Gastrocnemius medialis (tissue), 4 donors: ENCODE measurements at regions not wholly inside any gene's neighbourhood (a gene's known extent, or its start where the extent isn't known, plus 50 kb on each side); places are given as distances from the start of the nearest gene placed in this dataset.

Source experiments
- ATAC-seq, 2 donors: fragments of 150-250 bp; one replicate each; pipeline ENCODE4 v1.9.1; 2016
- DNase-seq, 2 donors: peaks; one replicate each; pipeline ENCODE4 v3.0.0-alpha.2; 2019
- H3K27ac ChIP-seq, 4 donors: fragments of 200-600 bp; sonication (generic); 1 replicate in 1 of 4; 2 replicates in 3 of 4; pipeline ENCODE4 v1.5.1; 2016 to 2018; ENCODE audit warnings: mild to moderate bottlenecking in 2 of 4, moderate library complexity in 1 of 4
- H3K27me3 ChIP-seq, 3 donors: fragments of 200-600 bp; sonication (generic) in 2 of 3; 1 replicate in 1 of 3; 2 replicates in 2 of 3; pipeline versions ENCODE4 v1.5.1 to v1.6.0; 2016 to 2019; ENCODE audit warnings: mild to moderate bottlenecking in 1 of 3, moderate library complexity in 1 of 3
- H3K36me3 ChIP-seq, 2 donors: fragments of 200-600 bp; sonication (generic) in 1 of 2; one replicate each; pipeline ENCODE4 v1.5.1; 2017 to 2018
- H3K4me1 ChIP-seq, 2 donors: fragments of 200-600 bp; sonication (generic) in 1 of 2; one replicate each; pipeline ENCODE4 v1.5.1; 2016 to 2017; ENCODE audit warnings: mild to moderate bottlenecking in 2 of 2
- H3K4me3 ChIP-seq, 4 donors: fragments of 200-600 bp; sonication (generic) in 3 of 4; 1 replicate in 1 of 4; 2 replicates in 3 of 4; pipeline ENCODE4 v1.5.1; 2016 to 2019; ENCODE audit warnings: mild to moderate bottlenecking in 2 of 4
- H3K9me3 ChIP-seq, 3 donors: fragments of 200-600 bp; sonication (generic) in 2 of 3; 1 replicate in 1 of 3; 2 replicates in 2 of 3; pipeline ENCODE4 v1.5.1; 2016 to 2019
- POLR2A ChIP-seq, 2 donors: fragments of 450-650 bp; IDR thresholded peaks; one replicate each; pipeline ENCODE4 v1.6.1; 2017; ENCODE audit warnings: antibody characterized with exemption in 2 of 2, mild to moderate bottlenecking in 2 of 2, moderate library complexity in 2 of 2
- in situ Hi-C, 4 donors: fragments of 200-750 bp; cut with MboI; loops; one replicate each; pipeline versions ENCODE4 v1.15.0 to v1.8.0; 2017; ENCODE audit warnings: low sequenced_read_pairs in 4 of 4
- intact Hi-C: fragments of 100-400 bp; cut with DNase I; formaldehyde crosslinking; loops from one replicate; pipeline ENCODE4 v1.15.1; 2023; ENCODE audit warnings: low total_unique reads
- TF ChIP-seq, protein P1 (sequence below), 5 experiments: fragments of 450-650 bp in 3 of 5; fragments of 200-600 bp in 2 of 5; sonication (generic) in 2 of 5; IDR thresholded peaks in 4 of 5; conservative IDR thresholded peaks in 1 of 5; 1 replicate in 4 of 5; 2 replicates in 1 of 5; pipeline ENCODE4 v1.5.1; 2016 to 2019; ENCODE audit warnings: antibody characterized with exemption in 5 of 5, mild to moderate bottlenecking in 3 of 5, moderate library complexity in 3 of 5

DNA sequence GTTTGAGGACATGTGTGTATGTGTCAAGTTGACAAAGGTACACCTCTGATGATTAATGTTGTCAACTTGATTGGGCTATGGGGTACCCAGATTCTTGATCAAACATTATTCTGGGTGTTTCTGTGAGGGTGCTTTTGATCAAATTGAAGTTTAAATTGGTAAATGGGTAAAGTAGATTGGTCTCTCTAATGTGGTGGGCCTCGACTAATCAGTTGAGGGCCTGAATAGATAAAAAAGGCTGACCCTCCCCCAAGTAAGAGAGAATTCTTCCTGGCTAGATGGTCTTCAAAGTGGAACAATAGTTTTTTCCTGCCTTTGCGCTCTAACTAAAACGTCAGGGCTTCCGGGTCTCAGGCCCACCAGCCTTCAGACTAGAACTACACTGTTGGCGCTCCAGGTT is 309.9 kb upstream of the MGMT start:
- Histone ChIP-seq H3K27me3 (no peaks in the 10 kb centered on the region), H3K4me3 (no peak overlapping the region), H3K9me3 (no peaks in the 10 kb centered on the region), H3K36me3 (no peaks in the 10 kb centered on the region), H3K4me1 (no peaks in the 10 kb centered on the region), H3K27ac (no peak overlapping the region)
- in situ Hi-C loops (no loop called here), intact Hi-C loops (no loop called here)
- DNase-seq (no peak), ATAC-seq (no peak)
- no peak for TF ChIP-seq POLR2A (IDR thresholded peaks at IDR 0.05)
- TF ChIP-seq, protein P1, sequence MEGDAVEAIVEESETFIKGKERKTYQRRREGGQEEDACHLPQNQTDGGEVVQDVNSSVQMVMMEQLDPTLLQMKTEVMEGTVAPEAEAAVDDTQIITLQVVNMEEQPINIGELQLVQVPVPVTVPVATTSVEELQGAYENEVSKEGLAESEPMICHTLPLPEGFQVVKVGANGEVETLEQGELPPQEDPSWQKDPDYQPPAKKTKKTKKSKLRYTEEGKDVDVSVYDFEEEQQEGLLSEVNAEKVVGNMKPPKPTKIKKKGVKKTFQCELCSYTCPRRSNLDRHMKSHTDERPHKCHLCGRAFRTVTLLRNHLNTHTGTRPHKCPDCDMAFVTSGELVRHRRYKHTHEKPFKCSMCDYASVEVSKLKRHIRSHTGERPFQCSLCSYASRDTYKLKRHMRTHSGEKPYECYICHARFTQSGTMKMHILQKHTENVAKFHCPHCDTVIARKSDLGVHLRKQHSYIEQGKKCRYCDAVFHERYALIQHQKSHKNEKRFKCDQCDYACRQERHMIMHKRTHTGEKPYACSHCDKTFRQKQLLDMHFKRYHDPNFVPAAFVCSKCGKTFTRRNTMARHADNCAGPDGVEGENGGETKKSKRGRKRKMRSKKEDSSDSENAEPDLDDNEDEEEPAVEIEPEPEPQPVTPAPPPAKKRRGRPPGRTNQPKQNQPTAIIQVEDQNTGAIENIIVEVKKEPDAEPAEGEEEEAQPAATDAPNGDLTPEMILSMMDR (IDR thresholded peaks at IDR 0.05 in 4 of 5, conservative IDR thresholded peaks at IDR 0.05 in 1 of 5), result no peak

- ATAC-seq (no peak), DNase-seq (no peak)
- TF ChIP-seq POLR2A (IDR thresholded peaks at IDR 0.05), result no peak
- TF ChIP-seq, protein P1 (IDR thresholded peaks at IDR 0.05 in 4 of 5, conservative IDR thresholded peaks at IDR 0.05 in 1 of 5), result no peak
- H3K4me3 ChIP-seq, result no peak overlapping the region
- H3K27ac ChIP-seq, result no peak overlapping the region
- no peaks in the 10 kb centered on the region for H3K36me3 ChIP-seq
- intact Hi-C loops, result no loop called here
- in situ Hi-C loops, result no loop called here
- H3K9me3 ChIP-seq, result no peaks in the 10 kb centered on the region
- H3K4me1 ChIP-seq, result no peaks in the 10 kb centered on the region
- no peaks in the 10 kb centered on the region for H3K27me3 ChIP-seq
These were observed 305.9 kb upstream of the MGMT start for GRCh38 chr10:129161150-129161549.

GRCh38 chr10:129163531-129163930 is 303.5 kb upstream of the MGMT start:
- no peaks in the 10 kb centered on the region for H3K36me3 ChIP-seq
- ATAC-seq (no peak), DNase-seq (no peak)
- H3K27ac ChIP-seq, result no peak overlapping the region
- intact Hi-C loops, result no loop called here
- in situ Hi-C loops, result no loop called here
- no peaks in the 10 kb centered on the region for H3K4me1 ChIP-seq
- TF ChIP-seq POLR2A (IDR thresholded peaks at IDR 0.05), result no peak
- no peak overlapping the region for H3K4me3 ChIP-seq
- no peaks in the 10 kb centered on the region for H3K27me3 ChIP-seq
- H3K9me3 ChIP-seq, result no peaks in the 10 kb centered on the region

GRCh38 chr10:129165076-129165720 is 301.8 kb upstream of the MGMT start:
- no peak for ATAC-seq
- in situ Hi-C loops (no loop called here), intact Hi-C loops (no loop called here)
- H3K36me3 ChIP-seq, result no peaks in the 10 kb centered on the region
- no peak for TF ChIP-seq POLR2A (IDR thresholded peaks at IDR 0.05)
- TF ChIP-seq, protein P1 (IDR thresholded peaks at IDR 0.05 in 4 of 5, conservative IDR thresholded peaks at IDR 0.05 in 1 of 5), result no peak
- H3K27ac ChIP-seq, result no peak overlapping the region
- H3K4me3 ChIP-seq, result no peak overlapping the region
- H3K9me3 ChIP-seq, result no peaks in the 10 kb centered on the region
- DNase-seq, result no peak
- H3K27me3 ChIP-seq, result no peaks in the 10 kb centered on the region
- no peaks in the 10 kb centered on the region for H3K4me1 ChIP-seq

- intact Hi-C loops (no loop called here), in situ Hi-C loops (no loop called here)
- Histone ChIP-seq H3K27me3 (no peaks in the 10 kb centered on the region), H3K4me1 (no peaks in the 10 kb centered on the region), H3K9me3 (no peaks in the 10 kb centered on the region), H3K27ac (no peak overlapping the region), H3K4me3 (no peak overlapping the region), H3K36me3 (no peaks in the 10 kb centered on the region)
- DNase-seq (no peak), ATAC-seq (no peak)
- TF ChIP-seq, protein P1 (IDR thresholded peaks at IDR 0.05 in 4 of 5, conservative IDR thresholded peaks at IDR 0.05 in 1 of 5), result no peak
- no peak for TF ChIP-seq POLR2A (IDR thresholded peaks at IDR 0.05)
These were observed 301.3 kb upstream of the MGMT start for GRCh38 chr10:129165770-129166169.
